Gastrocnemius medialis (tissue), 4 donors: ENCODE measurements at regions not wholly inside any gene's neighbourhood (a gene's known extent, or its start where the extent isn't known, plus 50 kb on each side); places are given as distances from the start of the nearest gene placed in this dataset.

Experiments
- ATAC-seq, 2 donors: fragments of 150-250 bp; one replicate each; pipeline ENCODE4 v1.9.1; 2016
- DNase-seq, 2 donors: peaks; one replicate each; pipeline ENCODE4 v3.0.0-alpha.2; 2019
- H3K27ac ChIP-seq, 4 donors: fragments of 200-600 bp; sonication (generic); 1 replicate in 1 of 4; 2 replicates in 3 of 4; pipeline ENCODE4 v1.5.1; 2016 to 2018; ENCODE audit warnings: mild to moderate bottlenecking in 2 of 4, moderate library complexity in 1 of 4
- H3K27me3 ChIP-seq, 3 donors: fragments of 200-600 bp; sonication (generic) in 2 of 3; 1 replicate in 1 of 3; 2 replicates in 2 of 3; pipeline versions ENCODE4 v1.5.1 to v1.6.0; 2016 to 2019; ENCODE audit warnings: mild to moderate bottlenecking in 1 of 3, moderate library complexity in 1 of 3
- H3K36me3 ChIP-seq, 2 donors: fragments of 200-600 bp; sonication (generic) in 1 of 2; one replicate each; pipeline ENCODE4 v1.5.1; 2017 to 2018
- H3K4me1 ChIP-seq, 2 donors: fragments of 200-600 bp; sonication (generic) in 1 of 2; one replicate each; pipeline ENCODE4 v1.5.1; 2016 to 2017; ENCODE audit warnings: mild to moderate bottlenecking in 2 of 2
- H3K4me3 ChIP-seq, 4 donors: fragments of 200-600 bp; sonication (generic) in 3 of 4; 1 replicate in 1 of 4; 2 replicates in 3 of 4; pipeline ENCODE4 v1.5.1; 2016 to 2019; ENCODE audit warnings: mild to moderate bottlenecking in 2 of 4
- H3K9me3 ChIP-seq, 3 donors: fragments of 200-600 bp; sonication (generic) in 2 of 3; 1 replicate in 1 of 3; 2 replicates in 2 of 3; pipeline ENCODE4 v1.5.1; 2016 to 2019
- CTCF ChIP-seq, 5 experiments: fragments of 450-650 bp in 3 of 5; fragments of 200-600 bp in 2 of 5; sonication (generic) in 2 of 5; IDR thresholded peaks in 4 of 5; conservative IDR thresholded peaks in 1 of 5; 1 replicate in 4 of 5; 2 replicates in 1 of 5; pipeline ENCODE4 v1.5.1; 2016 to 2019; ENCODE audit warnings: antibody characterized with exemption in 5 of 5, mild to moderate bottlenecking in 3 of 5, moderate library complexity in 3 of 5
- POLR2A ChIP-seq, 2 donors: fragments of 450-650 bp; IDR thresholded peaks; one replicate each; pipeline ENCODE4 v1.6.1; 2017; ENCODE audit warnings: antibody characterized with exemption in 2 of 2, mild to moderate bottlenecking in 2 of 2, moderate library complexity in 2 of 2
- in situ Hi-C, 4 donors: fragments of 200-750 bp; cut with MboI; loops; one replicate each; pipeline versions ENCODE4 v1.15.0 to v1.8.0; 2017; ENCODE audit warnings: low sequenced_read_pairs in 4 of 4
- intact Hi-C: fragments of 100-400 bp; cut with DNase I; formaldehyde crosslinking; loops from one replicate; pipeline ENCODE4 v1.15.1; 2023; ENCODE audit warnings: low total_unique reads

- no peak overlapping the region for H3K27ac ChIP-seq
- H3K4me3 ChIP-seq = no peak overlapping the region
- TF ChIP-seq POLR2A (IDR thresholded peaks at IDR 0.05) (no peak), CTCF (IDR thresholded peaks at IDR 0.05 in 4 of 5, conservative IDR thresholded peaks at IDR 0.05 in 1 of 5) (no peak)
- H3K36me3 ChIP-seq = no peaks in the 10 kb centered on the region
- in situ Hi-C loops = no loop called here
- no peak for DNase-seq
- H3K4me1 ChIP-seq = no peaks in the 10 kb centered on the region
- no peaks in the 10 kb centered on the region for H3K27me3 ChIP-seq
- intact Hi-C loops = no loop called here
- no peak for ATAC-seq
- H3K9me3 ChIP-seq = no peaks in the 10 kb centered on the region
Observed at GRCh38 chr10:123379156-123379555, 225.0 kb downstream of the BUB3 start.

- no peaks in the 10 kb centered on the region for H3K27me3 ChIP-seq
Observed at GRCh38 chr10:123380491-123381085, 226.4 kb downstream of the BUB3 start.

GRCh38 chr10:123381224-123381623 lies 227.0 kb downstream of the BUB3 start:
- H3K9me3 ChIP-seq = no peaks in the 10 kb centered on the region
- H3K27me3 ChIP-seq = no peaks in the 10 kb centered on the region
- no peak for TF ChIP-seq CTCF (IDR thresholded peaks at IDR 0.05 in 4 of 5, conservative IDR thresholded peaks at IDR 0.05 in 1 of 5)
- TF ChIP-seq POLR2A (IDR thresholded peaks at IDR 0.05) = no peak
- in situ Hi-C loops (no loop called here), intact Hi-C loops (no loop called here)
- no peak overlapping the region for H3K27ac ChIP-seq
- H3K4me3 ChIP-seq = no peak overlapping the region
- no peak for DNase-seq
- H3K4me1 ChIP-seq = no peaks in the 10 kb centered on the region
- no peaks in the 10 kb centered on the region for H3K36me3 ChIP-seq
- ATAC-seq = no peak

More at GRCh38 chr10:123380491-123381085, 226.4 kb downstream of the BUB3 start:
- Histone ChIP-seq H3K9me3 (no peaks in the 10 kb centered on the region), H3K4me3 (no peak overlapping the region), H3K36me3 (no peaks in the 10 kb centered on the region), H3K27ac (no peak overlapping the region), H3K4me1 (no peaks in the 10 kb centered on the region)
- ATAC-seq = no peak
- TF ChIP-seq POLR2A (IDR thresholded peaks at IDR 0.05) = no peak
- TF ChIP-seq CTCF (IDR thresholded peaks at IDR 0.05 in 4 of 5, conservative IDR thresholded peaks at IDR 0.05 in 1 of 5) = no peak
- in situ Hi-C loops = no loop called here
- no peak for DNase-seq
- intact Hi-C loops = no loop called here

GRCh38 chr10:123382491-123382890 lies 228.3 kb downstream of the BUB3 start:
- Histone ChIP-seq H3K4me3 (no peak overlapping the region), H3K4me1 (no peaks in the 10 kb centered on the region), H3K27ac (no peak overlapping the region), H3K27me3 (no peaks in the 10 kb centered on the region), H3K36me3 (no peaks in the 10 kb centered on the region), H3K9me3 (no peaks in the 10 kb centered on the region)
- DNase-seq (no peak), ATAC-seq (no peak)
- TF ChIP-seq CTCF (IDR thresholded peaks at IDR 0.05 in 4 of 5, conservative IDR thresholded peaks at IDR 0.05 in 1 of 5) = no peak
- no peak for TF ChIP-seq POLR2A (IDR thresholded peaks at IDR 0.05)
- intact Hi-C loops = no loop called here
- in situ Hi-C loops = no loop called here

- in situ Hi-C loops = no loop called here
- TF ChIP-seq POLR2A (IDR thresholded peaks at IDR 0.05) (no peak), CTCF (IDR thresholded peaks at IDR 0.05 in 4 of 5, conservative IDR thresholded peaks at IDR 0.05 in 1 of 5) (no peak)
- intact Hi-C loops = no loop called here
- ATAC-seq (no peak), DNase-seq (no peak)
- H3K27ac ChIP-seq = no peak overlapping the region
- no peaks in the 10 kb centered on the region for H3K27me3 ChIP-seq
- H3K4me1 ChIP-seq = no peaks in the 10 kb centered on the region
- H3K4me3 ChIP-seq = no peak overlapping the region
- no peaks in the 10 kb centered on the region for H3K36me3 ChIP-seq
- H3K9me3 ChIP-seq = no peaks in the 10 kb centered on the region
Observed at GRCh38 chr10:123385508-123386080, 231.4 kb downstream of the BUB3 start.
